ENCODE measurements at regions not wholly inside any gene's neighbourhood (a gene's known extent, or its start where the extent isn't known, plus 50 kb on each side); places are given as distances from the start of the nearest gene placed in this dataset.

DNA sequence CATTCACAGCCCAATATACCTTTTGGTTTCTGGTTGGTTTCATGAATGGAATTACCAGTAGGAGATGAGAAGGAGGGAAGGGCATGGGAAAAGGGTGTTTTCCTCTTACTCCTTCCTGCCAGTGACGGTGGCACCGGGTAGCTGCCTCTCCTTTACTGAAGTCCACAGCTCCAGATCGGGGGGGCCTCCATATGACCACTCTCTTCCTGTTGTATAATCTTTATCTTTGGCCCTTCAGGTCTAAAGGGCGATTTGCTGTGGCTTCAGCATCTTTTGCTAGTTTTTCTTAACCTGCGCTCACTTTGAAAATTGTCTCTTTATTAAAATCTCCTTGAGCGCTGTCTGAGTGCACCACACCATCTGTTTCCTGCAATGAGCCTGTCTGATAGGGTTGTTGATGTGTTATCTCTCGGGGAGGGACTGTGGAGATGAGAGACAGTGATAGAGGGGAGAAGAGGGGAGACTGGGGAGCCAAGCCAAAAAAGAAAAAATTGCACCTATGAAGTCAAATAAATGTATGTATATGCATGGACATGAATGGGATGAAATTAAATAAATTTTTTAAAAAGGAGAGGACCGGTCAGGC is 449.3 kb upstream of the KLF4 start (continued):
- TF ChIP-seq, protein P1, sequence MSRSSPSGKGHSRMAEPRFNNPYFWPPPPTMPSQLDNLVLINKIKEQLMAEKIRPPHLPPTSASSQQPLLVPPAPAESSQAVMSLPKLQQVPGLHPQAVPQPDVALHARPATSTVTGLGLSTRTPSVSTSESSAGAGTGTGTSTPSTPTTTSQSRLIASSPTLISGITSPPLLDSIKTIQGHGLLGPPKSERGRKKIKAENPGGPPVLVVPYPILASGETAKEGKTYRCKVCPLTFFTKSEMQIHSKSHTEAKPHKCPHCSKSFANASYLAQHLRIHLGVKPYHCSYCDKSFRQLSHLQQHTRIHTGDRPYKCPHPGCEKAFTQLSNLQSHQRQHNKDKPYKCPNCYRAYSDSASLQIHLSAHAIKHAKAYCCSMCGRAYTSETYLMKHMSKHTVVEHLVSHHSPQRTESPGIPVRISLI (tag by site-specific recombination; IDR thresholded peaks at IDR 0.05) = no peak
- TF ChIP-seq, protein P2, sequence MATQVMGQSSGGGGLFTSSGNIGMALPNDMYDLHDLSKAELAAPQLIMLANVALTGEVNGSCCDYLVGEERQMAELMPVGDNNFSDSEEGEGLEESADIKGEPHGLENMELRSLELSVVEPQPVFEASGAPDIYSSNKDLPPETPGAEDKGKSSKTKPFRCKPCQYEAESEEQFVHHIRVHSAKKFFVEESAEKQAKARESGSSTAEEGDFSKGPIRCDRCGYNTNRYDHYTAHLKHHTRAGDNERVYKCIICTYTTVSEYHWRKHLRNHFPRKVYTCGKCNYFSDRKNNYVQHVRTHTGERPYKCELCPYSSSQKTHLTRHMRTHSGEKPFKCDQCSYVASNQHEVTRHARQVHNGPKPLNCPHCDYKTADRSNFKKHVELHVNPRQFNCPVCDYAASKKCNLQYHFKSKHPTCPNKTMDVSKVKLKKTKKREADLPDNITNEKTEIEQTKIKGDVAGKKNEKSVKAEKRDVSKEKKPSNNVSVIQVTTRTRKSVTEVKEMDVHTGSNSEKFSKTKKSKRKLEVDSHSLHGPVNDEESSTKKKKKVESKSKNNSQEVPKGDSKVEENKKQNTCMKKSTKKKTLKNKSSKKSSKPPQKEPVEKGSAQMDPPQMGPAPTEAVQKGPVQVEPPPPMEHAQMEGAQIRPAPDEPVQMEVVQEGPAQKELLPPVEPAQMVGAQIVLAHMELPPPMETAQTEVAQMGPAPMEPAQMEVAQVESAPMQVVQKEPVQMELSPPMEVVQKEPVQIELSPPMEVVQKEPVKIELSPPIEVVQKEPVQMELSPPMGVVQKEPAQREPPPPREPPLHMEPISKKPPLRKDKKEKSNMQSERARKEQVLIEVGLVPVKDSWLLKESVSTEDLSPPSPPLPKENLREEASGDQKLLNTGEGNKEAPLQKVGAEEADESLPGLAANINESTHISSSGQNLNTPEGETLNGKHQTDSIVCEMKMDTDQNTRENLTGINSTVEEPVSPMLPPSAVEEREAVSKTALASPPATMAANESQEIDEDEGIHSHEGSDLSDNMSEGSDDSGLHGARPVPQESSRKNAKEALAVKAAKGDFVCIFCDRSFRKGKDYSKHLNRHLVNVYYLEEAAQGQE (tag by site-specific recombination; IDR thresholded peaks at IDR 0.05) = no peak

DNA sequence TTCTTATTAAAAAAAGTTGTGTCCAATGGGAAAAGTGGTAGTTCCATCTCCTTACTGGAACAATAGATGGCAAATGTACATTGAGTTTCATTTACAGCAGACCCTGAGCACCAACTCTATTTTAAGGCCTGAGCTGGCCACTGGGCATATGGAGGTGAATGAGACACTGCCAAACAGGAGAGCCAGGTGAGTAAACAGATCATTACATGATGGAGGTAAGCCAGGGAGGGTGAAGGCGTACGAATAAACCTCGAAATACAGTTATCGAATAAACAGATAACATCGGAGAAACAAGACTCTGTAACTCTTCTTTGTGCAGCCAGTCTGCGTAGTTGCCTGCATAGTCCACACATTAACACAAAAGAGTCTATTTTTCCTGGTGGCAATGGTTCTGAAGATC is 446.4 kb upstream of the KLF4 start:
- Histone ChIP-seq H3K9me3 (ENCODE audit: control insufficient read depth, insufficient read depth, low read depth, low read length) (no peaks in the 10 kb centered on the region), H3K27ac (ENCODE audit: extremely low read depth, low read depth, low read length) (no peak overlapping the region), H3K36me3 (ENCODE audit: control insufficient read depth in 2 of 2, insufficient read depth in 1 of 2, low read length in 2 of 2) (no peaks in the 10 kb centered on the region), H3K4me1 (ENCODE audit: control insufficient read depth, insufficient read depth, low read length) (no peaks in the 10 kb centered on the region), H3K4me3 (ENCODE audit: low read depth, low read length) (no peak overlapping the region)
- ChIA-PET POLR2A (no interaction called here), CTCF (no interaction called here)
- TF ChIP-seq ZNF530 (tag by site-specific recombination; IDR thresholded peaks at IDR 0.05; ENCODE audit: low read depth) = no peak
- TF ChIP-seq ZNF175 (tag by site-specific recombination; IDR thresholded peaks at IDR 0.05) = no peak
- TF ChIP-seq ZNF248 (tag by site-specific recombination; IDR thresholded peaks at IDR 0.05) = no peak
- TF ChIP-seq, protein P3, sequence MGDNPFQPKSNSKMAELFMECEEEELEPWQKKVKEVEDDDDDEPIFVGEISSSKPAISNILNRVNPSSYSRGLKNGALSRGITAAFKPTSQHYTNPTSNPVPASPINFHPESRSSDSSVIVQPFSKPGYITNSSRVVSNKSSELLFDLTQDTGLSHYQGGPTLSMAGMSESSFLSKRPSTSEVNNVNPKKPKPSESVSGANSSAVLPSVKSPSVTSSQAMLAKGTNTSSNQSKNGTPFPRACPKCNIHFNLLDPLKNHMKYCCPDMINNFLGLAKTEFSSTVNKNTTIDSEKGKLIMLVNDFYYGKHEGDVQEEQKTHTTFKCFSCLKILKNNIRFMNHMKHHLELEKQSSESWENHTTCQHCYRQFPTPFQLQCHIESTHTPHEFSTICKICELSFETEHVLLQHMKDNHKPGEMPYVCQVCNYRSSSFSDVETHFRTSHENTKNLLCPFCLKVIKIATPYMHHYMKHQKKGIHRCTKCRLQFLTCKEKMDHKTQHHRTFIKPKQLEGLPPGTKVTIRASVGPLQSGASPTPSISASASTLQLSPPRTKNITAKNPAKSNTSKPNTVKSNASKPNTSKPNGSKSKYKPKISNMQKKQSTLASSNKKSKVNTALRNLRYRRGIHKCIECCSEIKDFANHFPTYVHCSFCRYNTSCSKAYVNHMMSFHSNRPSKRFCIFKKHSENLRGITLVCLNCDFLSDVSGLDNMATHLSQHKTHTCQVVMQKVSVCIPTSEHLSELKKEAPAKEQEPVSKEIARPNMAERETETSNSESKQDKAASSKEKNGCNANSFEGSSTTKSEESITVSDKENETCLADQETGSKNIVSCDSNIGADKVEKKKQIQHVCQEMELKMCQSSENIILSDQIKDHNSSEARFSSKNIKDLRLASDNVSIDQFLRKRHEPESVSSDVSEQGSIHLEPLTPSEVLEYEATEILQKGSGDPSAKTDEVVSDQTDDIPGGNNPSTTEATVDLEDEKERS (tag by site-specific recombination; IDR thresholded peaks at IDR 0.05) = no peak
- TF ChIP-seq ZNF140 (tag by site-specific recombination; IDR thresholded peaks at IDR 0.05) = no peak
- no peak for TF ChIP-seq ZNF792 (tag by site-specific recombination; IDR thresholded peaks at IDR 0.05)
- no peak for TF ChIP-seq TCF7L2 (IDR thresholded peaks at IDR 0.05; ENCODE audit: borderline replicate concordance, low read depth, low read length)
- no peak for TF ChIP-seq EGR2 (tag by site-specific recombination; IDR thresholded peaks at IDR 0.05; ENCODE audit: low read depth)
- no peak for TF ChIP-seq ZNF37A (tag by site-specific recombination; IDR thresholded peaks at IDR 0.05)
- no peak for TF ChIP-seq ZNF837 (tag by site-specific recombination; IDR thresholded peaks at IDR 0.05)
- TF ChIP-seq, protein P4, sequence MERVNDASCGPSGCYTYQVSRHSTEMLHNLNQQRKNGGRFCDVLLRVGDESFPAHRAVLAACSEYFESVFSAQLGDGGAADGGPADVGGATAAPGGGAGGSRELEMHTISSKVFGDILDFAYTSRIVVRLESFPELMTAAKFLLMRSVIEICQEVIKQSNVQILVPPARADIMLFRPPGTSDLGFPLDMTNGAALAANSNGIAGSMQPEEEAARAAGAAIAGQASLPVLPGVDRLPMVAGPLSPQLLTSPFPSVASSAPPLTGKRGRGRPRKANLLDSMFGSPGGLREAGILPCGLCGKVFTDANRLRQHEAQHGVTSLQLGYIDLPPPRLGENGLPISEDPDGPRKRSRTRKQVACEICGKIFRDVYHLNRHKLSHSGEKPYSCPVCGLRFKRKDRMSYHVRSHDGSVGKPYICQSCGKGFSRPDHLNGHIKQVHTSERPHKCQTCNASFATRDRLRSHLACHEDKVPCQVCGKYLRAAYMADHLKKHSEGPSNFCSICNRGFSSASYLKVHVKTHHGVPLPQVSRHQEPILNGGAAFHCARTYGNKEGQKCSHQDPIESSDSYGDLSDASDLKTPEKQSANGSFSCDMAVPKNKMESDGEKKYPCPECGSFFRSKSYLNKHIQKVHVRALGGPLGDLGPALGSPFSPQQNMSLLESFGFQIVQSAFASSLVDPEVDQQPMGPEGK (tag by site-specific recombination; IDR thresholded peaks at IDR 0.05) = no peak

DNA sequence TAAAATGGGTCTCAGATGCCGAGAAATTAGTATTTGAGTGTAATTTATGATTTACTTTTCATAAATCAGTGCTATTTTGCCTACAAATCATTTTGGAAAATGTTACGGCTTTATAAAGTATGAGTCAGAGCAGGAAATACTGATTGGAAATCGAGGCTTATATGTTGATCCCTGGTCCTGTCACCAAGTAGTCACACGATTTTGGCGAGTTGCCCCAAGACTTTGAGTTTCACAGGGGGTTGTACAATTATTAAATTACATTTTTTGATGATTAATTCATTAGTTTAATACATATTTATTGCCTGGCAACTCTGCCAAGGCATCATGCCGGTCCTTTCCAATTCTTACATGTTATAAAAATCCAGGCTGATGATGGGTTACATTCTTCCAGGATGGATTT is 443.9 kb upstream of the KLF4 start:
- ChIA-PET CTCF (interaction anchor here (0.6 kb wide), 1 partner anchor 214 kb away, joined by 3 read pairs; no protein-coding TSS in a partner anchor), POLR2A (no interaction called here)
- Histone ChIP-seq H3K9me3 (ENCODE audit: control insufficient read depth, insufficient read depth, low read depth, low read length) (no peaks in the 10 kb centered on the region), H3K36me3 (ENCODE audit: control insufficient read depth in 2 of 2, insufficient read depth in 1 of 2, low read length in 2 of 2) (no peaks in the 10 kb centered on the region), H3K27ac (ENCODE audit: extremely low read depth, low read depth, low read length) (no peak overlapping the region), H3K4me3 (ENCODE audit: low read depth, low read length) (no peak overlapping the region), H3K4me1 (ENCODE audit: control insufficient read depth, insufficient read depth, low read length) (no peaks in the 10 kb centered on the region)
- TF ChIP-seq ZNF626 (tag by site-specific recombination; IDR thresholded peaks at IDR 0.05) (no peak), ZFP69B (tag by site-specific recombination; IDR thresholded peaks at IDR 0.05) (no peak), SP3 (tag by site-specific recombination; IDR thresholded peaks at IDR 0.05) (no peak), OVOL3 (tag by site-specific recombination; IDR thresholded peaks at IDR 0.05) (no peak), ZNF214 (tag by site-specific recombination; IDR thresholded peaks at IDR 0.05; ENCODE audit: borderline replicate concordance) (no peak), ZNF548 (tag by site-specific recombination; IDR thresholded peaks at IDR 0.05) (no peak)
- TF ChIP-seq, protein P5, sequence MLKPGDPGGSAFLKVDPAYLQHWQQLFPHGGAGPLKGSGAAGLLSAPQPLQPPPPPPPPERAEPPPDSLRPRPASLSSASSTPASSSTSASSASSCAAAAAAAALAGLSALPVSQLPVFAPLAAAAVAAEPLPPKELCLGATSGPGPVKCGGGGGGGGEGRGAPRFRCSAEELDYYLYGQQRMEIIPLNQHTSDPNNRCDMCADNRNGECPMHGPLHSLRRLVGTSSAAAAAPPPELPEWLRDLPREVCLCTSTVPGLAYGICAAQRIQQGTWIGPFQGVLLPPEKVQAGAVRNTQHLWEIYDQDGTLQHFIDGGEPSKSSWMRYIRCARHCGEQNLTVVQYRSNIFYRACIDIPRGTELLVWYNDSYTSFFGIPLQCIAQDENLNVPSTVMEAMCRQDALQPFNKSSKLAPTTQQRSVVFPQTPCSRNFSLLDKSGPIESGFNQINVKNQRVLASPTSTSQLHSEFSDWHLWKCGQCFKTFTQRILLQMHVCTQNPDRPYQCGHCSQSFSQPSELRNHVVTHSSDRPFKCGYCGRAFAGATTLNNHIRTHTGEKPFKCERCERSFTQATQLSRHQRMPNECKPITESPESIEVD (tag by site-specific recombination; IDR thresholded peaks at IDR 0.05) = no peak
- TF ChIP-seq, protein P6, sequence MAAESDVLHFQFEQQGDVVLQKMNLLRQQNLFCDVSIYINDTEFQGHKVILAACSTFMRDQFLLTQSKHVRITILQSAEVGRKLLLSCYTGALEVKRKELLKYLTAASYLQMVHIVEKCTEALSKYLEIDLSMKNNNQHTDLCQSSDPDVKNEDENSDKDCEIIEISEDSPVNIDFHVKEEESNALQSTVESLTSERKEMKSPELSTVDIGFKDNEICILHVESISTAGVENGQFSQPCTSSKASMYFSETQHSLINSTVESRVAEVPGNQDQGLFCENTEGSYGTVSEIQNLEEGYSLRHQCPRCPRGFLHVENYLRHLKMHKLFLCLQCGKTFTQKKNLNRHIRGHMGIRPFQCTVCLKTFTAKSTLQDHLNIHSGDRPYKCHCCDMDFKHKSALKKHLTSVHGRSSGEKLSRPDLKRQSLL (tag by site-specific recombination; IDR thresholded peaks at IDR 0.05) = no peak
